ENCODE measurements at regions not wholly inside any gene's neighbourhood (a gene's known extent, or its start where the extent isn't known, plus 50 kb on each side); places are given as distances from the start of the nearest gene placed in this dataset.

DNA sequence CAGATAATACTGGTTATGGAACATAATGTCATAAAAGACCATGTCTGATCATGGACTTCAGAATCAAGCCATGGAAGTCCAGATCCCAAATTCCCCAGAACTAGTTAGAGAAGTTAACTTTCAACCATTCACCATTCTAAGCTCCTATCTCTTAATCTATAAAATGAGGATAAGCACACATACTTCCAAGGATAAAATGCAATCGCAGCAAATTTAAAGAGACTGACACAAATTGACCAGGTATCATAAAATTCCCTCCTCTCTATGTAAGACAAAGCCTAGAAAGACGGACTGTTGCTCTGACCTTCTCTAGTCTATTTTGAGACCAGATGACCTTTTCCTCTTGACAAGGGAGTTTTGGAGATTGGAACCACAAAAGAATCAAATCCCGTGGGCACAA is 426.7 kb downstream of the PLPP3 start:
- H3K9me3 ChIP-seq: no peaks in the 10 kb centered on the region
- H3K4me2 ChIP-seq: no peak overlapping the region
- no peak for ATAC-seq
- TF ChIP-seq, protein P1, sequence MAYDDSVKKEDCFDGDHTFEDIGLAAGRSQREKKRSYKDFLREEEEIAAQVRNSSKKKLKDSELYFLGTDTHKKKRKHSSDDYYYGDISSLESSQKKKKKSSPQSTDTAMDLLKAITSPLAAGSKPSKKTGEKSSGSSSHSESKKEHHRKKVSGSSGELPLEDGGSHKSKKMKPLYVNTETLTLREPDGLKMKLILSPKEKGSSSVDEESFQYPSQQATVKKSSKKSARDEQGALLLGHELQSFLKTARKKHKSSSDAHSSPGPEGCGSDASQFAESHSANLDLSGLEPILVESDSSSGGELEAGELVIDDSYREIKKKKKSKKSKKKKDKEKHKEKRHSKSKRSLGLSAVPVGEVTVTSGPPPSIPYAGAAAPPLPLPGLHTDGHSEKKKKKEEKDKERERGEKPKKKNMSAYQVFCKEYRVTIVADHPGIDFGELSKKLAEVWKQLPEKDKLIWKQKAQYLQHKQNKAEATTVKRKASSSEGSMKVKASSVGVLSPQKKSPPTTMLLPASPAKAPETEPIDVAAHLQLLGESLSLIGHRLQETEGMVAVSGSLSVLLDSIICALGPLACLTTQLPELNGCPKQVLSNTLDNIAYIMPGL (CRISPR knock-in tag; IDR thresholded peaks at IDR 0.05; ENCODE audit: borderline replicate concordance): no peak
- peak; percentile 47 for TF ChIP-seq MAFK (IDR thresholded peaks at IDR 0.05; ENCODE audit: partially characterized antibody)
- no peak overlapping the region for H3K4me3 ChIP-seq
- no peaks in the 10 kb centered on the region for H3K4me1 ChIP-seq
- ChIA-PET CTCF (no interaction called here), POLR2A (no interaction called here)
- 83% methylated on average over 3 of the region's 3 CpGs for WGBS (ENCODE audit: missing lambda C conversion rate)
- no peak for FAIRE-seq
- DNase-seq (ENCODE audit: low read depth in 1 of 2, low spot score in 1 of 2): no peak
- H3K27ac ChIP-seq: no peak overlapping the region

DNA sequence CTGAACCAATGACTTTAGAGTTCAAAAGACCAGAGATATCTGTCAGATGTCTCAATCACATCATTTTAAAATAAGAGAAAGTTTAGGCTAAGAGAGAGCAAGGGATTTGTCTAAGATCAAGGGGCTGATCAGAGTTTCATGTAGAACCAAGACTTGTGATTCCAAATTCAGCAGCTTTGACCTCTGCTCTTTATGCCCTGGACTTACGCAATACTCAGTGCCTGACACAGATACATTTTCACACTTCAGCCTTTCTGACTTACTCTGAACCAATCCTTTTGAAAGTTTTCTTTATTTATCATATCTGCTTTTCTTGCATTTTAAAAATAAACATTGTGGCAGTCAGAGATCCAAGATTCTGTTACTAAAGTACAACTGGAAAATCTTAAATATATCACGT is 428.0 kb downstream of the PLPP3 start:
- TF ChIP-seq CHD2 (IDR thresholded peaks at IDR 0.05; ENCODE audit: low read length, partially characterized antibody) (no peak), CEBPB (IDR thresholded peaks at IDR 0.05) (peak; percentile 47 to 71; a peak in 3 of 4 replicates), EHMT2 (IDR thresholded peaks at IDR 0.05; ENCODE audit: low read depth) (no peak), POLR2A (IDR thresholded peaks at IDR 0.05; ENCODE audit: low read length) (no peak), HOXB13 (CRISPR knock-in tag; IDR thresholded peaks at IDR 0.05; ENCODE audit: low read depth) (no peak)
- TF ChIP-seq, protein P2, sequence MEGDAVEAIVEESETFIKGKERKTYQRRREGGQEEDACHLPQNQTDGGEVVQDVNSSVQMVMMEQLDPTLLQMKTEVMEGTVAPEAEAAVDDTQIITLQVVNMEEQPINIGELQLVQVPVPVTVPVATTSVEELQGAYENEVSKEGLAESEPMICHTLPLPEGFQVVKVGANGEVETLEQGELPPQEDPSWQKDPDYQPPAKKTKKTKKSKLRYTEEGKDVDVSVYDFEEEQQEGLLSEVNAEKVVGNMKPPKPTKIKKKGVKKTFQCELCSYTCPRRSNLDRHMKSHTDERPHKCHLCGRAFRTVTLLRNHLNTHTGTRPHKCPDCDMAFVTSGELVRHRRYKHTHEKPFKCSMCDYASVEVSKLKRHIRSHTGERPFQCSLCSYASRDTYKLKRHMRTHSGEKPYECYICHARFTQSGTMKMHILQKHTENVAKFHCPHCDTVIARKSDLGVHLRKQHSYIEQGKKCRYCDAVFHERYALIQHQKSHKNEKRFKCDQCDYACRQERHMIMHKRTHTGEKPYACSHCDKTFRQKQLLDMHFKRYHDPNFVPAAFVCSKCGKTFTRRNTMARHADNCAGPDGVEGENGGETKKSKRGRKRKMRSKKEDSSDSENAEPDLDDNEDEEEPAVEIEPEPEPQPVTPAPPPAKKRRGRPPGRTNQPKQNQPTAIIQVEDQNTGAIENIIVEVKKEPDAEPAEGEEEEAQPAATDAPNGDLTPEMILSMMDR (IDR thresholded peaks at IDR 0.05): no peak
- TF ChIP-seq, protein P3, sequence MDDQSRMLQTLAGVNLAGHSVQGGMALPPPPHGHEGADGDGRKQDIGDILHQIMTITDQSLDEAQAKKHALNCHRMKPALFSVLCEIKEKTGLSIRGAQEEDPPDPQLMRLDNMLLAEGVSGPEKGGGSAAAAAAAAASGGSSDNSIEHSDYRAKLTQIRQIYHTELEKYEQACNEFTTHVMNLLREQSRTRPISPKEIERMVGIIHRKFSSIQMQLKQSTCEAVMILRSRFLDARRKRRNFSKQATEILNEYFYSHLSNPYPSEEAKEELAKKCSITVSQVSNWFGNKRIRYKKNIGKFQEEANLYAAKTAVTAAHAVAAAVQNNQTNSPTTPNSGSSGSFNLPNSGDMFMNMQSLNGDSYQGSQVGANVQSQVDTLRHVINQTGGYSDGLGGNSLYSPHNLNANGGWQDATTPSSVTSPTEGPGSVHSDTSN (IDR thresholded peaks at IDR 0.05): no peak
- no peak overlapping the region for H3K4me2 ChIP-seq
- CTCF ChIA-PET: no interaction called here
- no peak for FAIRE-seq
- no peaks in the 10 kb centered on the region for H3K9me3 ChIP-seq
- DNase-seq (ENCODE audit: low read depth in 1 of 2, low spot score in 1 of 2): no peak
- POLR2A ChIA-PET: no interaction called here
- no peak overlapping the region for H3K27ac ChIP-seq
- no peak overlapping the region for H3K4me3 ChIP-seq
- 94% methylated on average over 2 of the region's 2 CpGs for WGBS (ENCODE audit: missing lambda C conversion rate)
- no peaks in the 10 kb centered on the region for H3K4me1 ChIP-seq
- no peak for ATAC-seq

DNA sequence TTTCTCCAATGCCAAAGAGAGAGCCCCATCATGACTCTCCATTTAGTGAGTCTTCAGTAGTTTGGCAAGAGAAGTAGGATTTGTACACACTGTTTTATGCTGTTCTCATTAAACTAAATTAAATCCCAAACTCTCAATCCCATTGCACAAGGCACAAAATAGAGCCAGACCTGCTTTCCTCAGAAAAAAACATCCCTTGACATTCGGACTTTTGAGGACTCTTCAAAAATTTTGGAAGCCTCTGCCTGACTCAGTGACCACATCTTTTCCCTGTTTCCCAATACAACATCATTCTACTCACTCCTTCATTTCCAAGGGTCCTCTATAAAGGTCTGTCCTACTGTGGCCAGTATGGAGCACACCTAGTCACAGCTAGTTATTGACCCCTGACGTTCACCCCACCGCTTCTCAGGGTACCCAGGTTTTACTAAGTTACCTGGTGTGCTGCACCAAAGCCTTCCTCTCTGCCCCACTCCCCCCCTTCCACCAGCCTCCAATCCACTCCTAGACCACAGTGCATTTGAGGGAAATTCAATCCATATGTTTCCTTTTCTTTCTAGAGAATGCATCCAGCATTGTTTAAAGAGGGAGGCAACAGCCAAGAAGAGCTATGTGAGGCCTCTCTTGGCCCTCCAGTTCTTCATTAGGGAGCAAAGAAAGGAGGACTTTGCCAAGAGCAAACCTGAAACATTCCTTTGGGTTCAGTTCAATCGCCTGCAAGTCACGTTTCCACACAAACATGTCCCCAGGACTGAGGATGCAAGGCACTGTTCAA is 428.7 kb downstream of the PLPP3 start:
- TF ChIP-seq POLR2AphosphoS2 (conservative IDR thresholded peaks at IDR 0.05; ENCODE audit: low read length): no peak
- no peak for TF ChIP-seq FOSB (CRISPR knock-in tag; IDR thresholded peaks at IDR 0.05)
- TF ChIP-seq, protein P4, sequence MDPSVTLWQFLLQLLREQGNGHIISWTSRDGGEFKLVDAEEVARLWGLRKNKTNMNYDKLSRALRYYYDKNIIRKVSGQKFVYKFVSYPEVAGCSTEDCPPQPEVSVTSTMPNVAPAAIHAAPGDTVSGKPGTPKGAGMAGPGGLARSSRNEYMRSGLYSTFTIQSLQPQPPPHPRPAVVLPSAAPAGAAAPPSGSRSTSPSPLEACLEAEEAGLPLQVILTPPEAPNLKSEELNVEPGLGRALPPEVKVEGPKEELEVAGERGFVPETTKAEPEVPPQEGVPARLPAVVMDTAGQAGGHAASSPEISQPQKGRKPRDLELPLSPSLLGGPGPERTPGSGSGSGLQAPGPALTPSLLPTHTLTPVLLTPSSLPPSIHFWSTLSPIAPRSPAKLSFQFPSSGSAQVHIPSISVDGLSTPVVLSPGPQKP (IDR thresholded peaks at IDR 0.05; ENCODE audit: low read depth, low read length): no peak
- no peak for TF ChIP-seq RARB (CRISPR knock-in tag; IDR thresholded peaks at IDR 0.05)
- no peak for TF ChIP-seq RNF2 (IDR thresholded peaks at IDR 0.05; ENCODE audit: borderline replicate concordance, low read depth)
- no peak for TF ChIP-seq NPAS2 (CRISPR knock-in tag; IDR thresholded peaks at IDR 0.05; ENCODE audit: borderline replicate concordance)
- no peak for TF ChIP-seq TFCP2L1 (CRISPR knock-in tag; IDR thresholded peaks at IDR 0.05)
- TF ChIP-seq, protein P3 (IDR thresholded peaks at IDR 0.05): no peak
- no peak for TF ChIP-seq CBX2 (IDR thresholded peaks at IDR 0.05; ENCODE audit: borderline replicate concordance, low read depth)
- no peak for TF ChIP-seq ZC3H11A (IDR thresholded peaks at IDR 0.05)
- no peak for TF ChIP-seq NFE2L2 (conservative IDR thresholded peaks at IDR 0.05; ENCODE audit: low read length)
- TF ChIP-seq PHF8 (IDR thresholded peaks at IDR 0.05; ENCODE audit: borderline replicate concordance, low read depth): no peak
- Histone ChIP-seq H3K4me1 (no peaks in the 10 kb centered on the region), H3K4me2 (no peak overlapping the region), H3K27ac (no peak overlapping the region), H3K4me3 (no peak overlapping the region), H3K9me3 (no peaks in the 10 kb centered on the region)
- ATAC-seq (no peak), FAIRE-seq (no peak), DNase-seq (ENCODE audit: low read depth in 1 of 2, low spot score in 1 of 2) (no peak)
- CTCF ChIA-PET: no interaction called here
- WGBS (ENCODE audit: missing lambda C conversion rate): 48% methylated on average over 5 of the region's 5 CpGs
- POLR2A ChIA-PET: no interaction called here
